Neural progenitor cell (in vitro differentiated cells): ENCODE measurements at regions not wholly inside any gene's neighbourhood (a gene's known extent, or its start where the extent isn't known, plus 50 kb on each side); places are given as distances from the start of the nearest gene placed in this dataset.

Experiments used
- DNase-seq: peaks from one replicate; pipeline ENCODE4 v3.0.0-alpha.2; 2016; ENCODE audit warnings: low spot score
- H2AFZ ChIP-seq: fragments of 200-600 bp; sonication (generic); replicated peaks from 2 replicates; pipeline ENCODE4 v1.6.1; 2016; ENCODE audit warnings: antibody characterized with exemption
- H3F3A ChIP-seq: fragments of 200-600 bp; sonication (generic); 2 replicates; pipeline ENCODE4 v1.6.1; 2016; ENCODE audit warnings: antibody characterized with exemption, low read depth
- H3K27ac ChIP-seq: fragments of 200-600 bp; sonication (generic); 2 replicates; pipeline ENCODE4 v1.5.1; 2016; ENCODE audit warnings: mild to moderate bottlenecking
- H3K27me3 ChIP-seq: fragments of 200-600 bp; sonication (generic); 2 replicates; pipeline ENCODE4 v1.6.1; 2016; ENCODE audit warnings: mild to moderate bottlenecking, moderate library complexity
- H3K36me3 ChIP-seq: fragments of 200-600 bp; sonication (generic); 2 replicates; pipeline ENCODE4 v1.5.1; 2016
- H3K4me1 ChIP-seq: fragments of 200-600 bp; sonication (generic); 2 replicates; pipeline ENCODE4 v1.6.1; 2016; ENCODE audit warnings: mixed run types
- H3K4me2 ChIP-seq: fragments of 200-600 bp; sonication (generic); 2 replicates; pipeline ENCODE4 v1.6.1; 2016
- H3K4me3 ChIP-seq: fragments of 200-600 bp; sonication (generic); 2 replicates; pipeline ENCODE4 v1.5.1; 2016
- H3K79me2 ChIP-seq: fragments of 200-600 bp; sonication (generic); 2 replicates; pipeline ENCODE4 v1.6.1; 2016; ENCODE audit warnings: low read depth
- H3K9ac ChIP-seq: fragments of 200-600 bp; sonication (generic); 2 replicates; pipeline ENCODE4 v1.6.1; 2016
- H3K9me3 ChIP-seq: fragments of 200-600 bp; sonication (generic); 2 replicates; pipeline ENCODE4 v1.5.1; 2016; ENCODE audit warnings: low read depth
- H4K20me1 ChIP-seq: fragments of 200-600 bp; sonication (generic); 2 replicates; pipeline ENCODE4 v1.6.1; 2016; ENCODE audit warnings: low read depth
- H3K27ac Mint-ChIP-seq: 3 replicates; pipeline ENCODE4 v1.8.0; 2021; ENCODE audit warnings: mixed read lengths
- H3K27me3 Mint-ChIP-seq: 2 replicates; pipeline ENCODE4 v1.8.0; 2022; ENCODE audit warnings: low read depth, mild to moderate bottlenecking, inconsistent platforms, moderate library complexity, mixed read lengths; ENCODE audit not compliant: insufficient read depth
- H3K36me3 Mint-ChIP-seq: 3 replicates; pipeline ENCODE4 v1.8.0; 2021; ENCODE audit warnings: mixed read lengths
- H3K4me1 Mint-ChIP-seq: 3 replicates; pipeline ENCODE4 v1.8.0; 2021; ENCODE audit warnings: mixed read lengths
- H3K4me3 Mint-ChIP-seq: 3 replicates; pipeline ENCODE4 v1.8.0; 2021; ENCODE audit warnings: mild to moderate bottlenecking, moderate library complexity, mixed read lengths
- H3K9me3 Mint-ChIP-seq: 3 replicates; pipeline ENCODE4 v1.8.0; 2020; ENCODE audit warnings: mixed read lengths
- EZH2 ChIP-seq: fragments of 200-600 bp; sonication (generic); IDR thresholded peaks from 2 replicates; pipeline ENCODE4 v1.6.1; 2017; ENCODE audit warnings: antibody characterized with exemption, mild to moderate bottlenecking, moderate library complexity
- EZH2phosphoT487 ChIP-seq: fragments of 200-600 bp; sonication (generic); IDR thresholded peaks from 2 replicates; pipeline ENCODE4 v1.6.1; 2017; ENCODE audit warnings: antibody characterized with exemption
- TF ChIP-seq, protein P1 (sequence below): fragments of 200-600 bp; sonication (generic); IDR thresholded peaks from 2 replicates; pipeline ENCODE4 v1.5.1; 2017; ENCODE audit warnings: antibody characterized with exemption, mild to moderate bottlenecking

DNA sequence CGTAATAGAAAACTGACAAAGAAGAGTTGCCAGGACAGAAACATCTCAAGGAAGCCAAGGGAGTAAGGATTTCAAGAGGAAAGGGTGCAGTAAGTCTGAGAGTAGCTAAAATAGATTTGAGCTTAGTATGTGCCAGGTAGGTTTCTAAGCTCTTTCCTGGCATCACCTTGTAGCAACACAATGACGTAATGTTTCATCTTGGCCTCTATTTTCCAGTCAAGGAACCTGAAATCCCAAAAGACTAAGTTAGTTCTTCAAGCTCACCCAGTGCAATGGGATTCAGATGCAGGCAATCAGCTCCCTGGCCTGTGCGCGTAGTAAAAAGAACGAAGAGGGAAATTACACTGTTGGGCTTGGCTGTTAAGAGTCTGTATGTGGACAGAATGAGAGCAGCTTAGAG lies 586.5 kb upstream of the TENM3 start:
- H3K79me2 ChIP-seq: no peaks in the 10 kb centered on the region
- H2AFZ ChIP-seq: no peak overlapping the region
- H3K36me3 ChIP-seq: no peaks in the 10 kb centered on the region
- no peak overlapping the region for H3K27ac ChIP-seq
- H3K9me3 Mint-ChIP-seq: no peaks in the 10 kb centered on the region
- no peaks in the 10 kb centered on the region for H3K4me1 ChIP-seq
- H3K36me3 Mint-ChIP-seq: no peaks in the 10 kb centered on the region
- no peak overlapping the region for H3K9ac ChIP-seq
- TF ChIP-seq EZH2 (no peak), EZH2phosphoT487 (no peak)
- TF ChIP-seq, protein P1, sequence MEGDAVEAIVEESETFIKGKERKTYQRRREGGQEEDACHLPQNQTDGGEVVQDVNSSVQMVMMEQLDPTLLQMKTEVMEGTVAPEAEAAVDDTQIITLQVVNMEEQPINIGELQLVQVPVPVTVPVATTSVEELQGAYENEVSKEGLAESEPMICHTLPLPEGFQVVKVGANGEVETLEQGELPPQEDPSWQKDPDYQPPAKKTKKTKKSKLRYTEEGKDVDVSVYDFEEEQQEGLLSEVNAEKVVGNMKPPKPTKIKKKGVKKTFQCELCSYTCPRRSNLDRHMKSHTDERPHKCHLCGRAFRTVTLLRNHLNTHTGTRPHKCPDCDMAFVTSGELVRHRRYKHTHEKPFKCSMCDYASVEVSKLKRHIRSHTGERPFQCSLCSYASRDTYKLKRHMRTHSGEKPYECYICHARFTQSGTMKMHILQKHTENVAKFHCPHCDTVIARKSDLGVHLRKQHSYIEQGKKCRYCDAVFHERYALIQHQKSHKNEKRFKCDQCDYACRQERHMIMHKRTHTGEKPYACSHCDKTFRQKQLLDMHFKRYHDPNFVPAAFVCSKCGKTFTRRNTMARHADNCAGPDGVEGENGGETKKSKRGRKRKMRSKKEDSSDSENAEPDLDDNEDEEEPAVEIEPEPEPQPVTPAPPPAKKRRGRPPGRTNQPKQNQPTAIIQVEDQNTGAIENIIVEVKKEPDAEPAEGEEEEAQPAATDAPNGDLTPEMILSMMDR: no peak
- H3K4me1 Mint-ChIP-seq: peaks cover 8% of the 10 kb centered on the region
- no peaks in the 10 kb centered on the region for H3K27me3 Mint-ChIP-seq
- H3F3A ChIP-seq: no peaks in the 10 kb centered on the region
- H3K4me3 ChIP-seq: no peak overlapping the region
- DNase-seq: no peak
- no peaks in the 10 kb centered on the region for H4K20me1 ChIP-seq
- no peak overlapping the region for H3K4me3 Mint-ChIP-seq
- no peaks in the 10 kb centered on the region for H3K9me3 ChIP-seq
- H3K27me3 ChIP-seq: no peaks in the 10 kb centered on the region
- H3K27ac Mint-ChIP-seq: no peak overlapping the region
- H3K4me2 ChIP-seq: no peak overlapping the region

DNA sequence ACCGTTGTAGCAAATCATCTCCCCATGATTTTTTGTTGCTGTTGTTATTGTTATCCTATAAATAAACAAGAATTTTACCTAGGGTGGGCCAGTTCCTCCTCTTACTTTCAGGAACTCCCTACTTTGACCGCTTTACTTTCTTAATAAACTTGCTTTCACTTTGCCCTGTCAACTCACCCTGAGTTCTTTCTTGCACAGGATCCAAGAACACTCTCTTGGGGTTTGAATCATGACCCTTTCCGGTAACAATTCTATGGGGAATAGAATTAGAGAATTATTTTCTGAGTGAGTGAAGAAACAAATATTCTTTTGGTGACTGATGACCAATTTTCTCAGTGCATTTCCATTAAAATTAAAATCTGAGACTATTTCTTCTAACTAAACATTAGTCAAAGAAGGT lies 584.0 kb upstream of the TENM3 start:
- no peak overlapping the region for H3K4me2 ChIP-seq
- H3K4me1 Mint-ChIP-seq: peaks cover 20% of the 10 kb centered on the region
- no peak for DNase-seq

DNA sequence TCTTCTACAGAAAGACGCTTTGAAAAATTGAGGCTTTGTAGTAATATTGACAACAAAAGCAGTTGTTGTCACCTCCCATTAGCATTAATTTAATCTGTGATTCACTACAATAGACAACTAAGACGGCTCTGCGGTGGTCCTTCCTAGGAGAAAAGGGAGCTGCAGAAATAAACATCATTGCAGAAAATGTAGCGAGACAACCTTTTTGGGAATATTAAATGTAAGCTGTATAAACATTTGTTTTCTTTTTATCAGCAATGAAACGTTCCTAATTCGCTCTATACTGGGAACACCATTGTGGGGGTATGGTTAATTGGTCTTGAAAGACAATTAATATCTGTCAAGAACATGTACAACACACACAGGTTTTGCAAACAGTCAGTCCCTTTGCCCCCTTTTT lies 583.3 kb upstream of the TENM3 start:
- Histone ChIP-seq H3K9ac (no peak overlapping the region), H3K79me2 (no peaks in the 10 kb centered on the region), H2AFZ (no peak overlapping the region), H3F3A (no peaks in the 10 kb centered on the region), H3K27me3 (no peaks in the 10 kb centered on the region), H3K4me1 (no peaks in the 10 kb centered on the region), H3K4me3 (no peak overlapping the region), H3K4me2 (no peak overlapping the region), H4K20me1 (no peaks in the 10 kb centered on the region), H3K27ac (no peak overlapping the region), H3K36me3 (no peaks in the 10 kb centered on the region), H3K9me3 (no peaks in the 10 kb centered on the region)
- DNase-seq: no peak
- H3K27ac Mint-ChIP-seq: no peak overlapping the region
- TF ChIP-seq EZH2phosphoT487: no peak
- TF ChIP-seq, protein P1: no peak
- TF ChIP-seq EZH2: no peak
- H3K4me1 Mint-ChIP-seq: peaks cover 19% of the 10 kb centered on the region
- no peak overlapping the region for H3K4me3 Mint-ChIP-seq
- no peaks in the 10 kb centered on the region for H3K9me3 Mint-ChIP-seq
- H3K36me3 Mint-ChIP-seq: no peaks in the 10 kb centered on the region
- H3K27me3 Mint-ChIP-seq: no peaks in the 10 kb centered on the region

More for the DNA sequence above, 584.0 kb upstream of the TENM3 start:
- Histone ChIP-seq H3K9me3 (no peaks in the 10 kb centered on the region), H3K79me2 (no peaks in the 10 kb centered on the region), H4K20me1 (no peaks in the 10 kb centered on the region), H2AFZ (no peak overlapping the region), H3F3A (no peaks in the 10 kb centered on the region), H3K36me3 (no peaks in the 10 kb centered on the region), H3K27me3 (no peaks in the 10 kb centered on the region), H3K4me3 (no peak overlapping the region), H3K4me1 (no peaks in the 10 kb centered on the region), H3K9ac (no peak overlapping the region), H3K27ac (no peak overlapping the region)
- H3K27ac Mint-ChIP-seq: no peak overlapping the region
- H3K27me3 Mint-ChIP-seq: no peaks in the 10 kb centered on the region
- no peaks in the 10 kb centered on the region for H3K36me3 Mint-ChIP-seq
- no peak for TF ChIP-seq EZH2phosphoT487
- TF ChIP-seq, protein P1: no peak
- TF ChIP-seq EZH2: no peak
- no peak overlapping the region for H3K4me3 Mint-ChIP-seq
- H3K9me3 Mint-ChIP-seq: no peaks in the 10 kb centered on the region

DNA sequence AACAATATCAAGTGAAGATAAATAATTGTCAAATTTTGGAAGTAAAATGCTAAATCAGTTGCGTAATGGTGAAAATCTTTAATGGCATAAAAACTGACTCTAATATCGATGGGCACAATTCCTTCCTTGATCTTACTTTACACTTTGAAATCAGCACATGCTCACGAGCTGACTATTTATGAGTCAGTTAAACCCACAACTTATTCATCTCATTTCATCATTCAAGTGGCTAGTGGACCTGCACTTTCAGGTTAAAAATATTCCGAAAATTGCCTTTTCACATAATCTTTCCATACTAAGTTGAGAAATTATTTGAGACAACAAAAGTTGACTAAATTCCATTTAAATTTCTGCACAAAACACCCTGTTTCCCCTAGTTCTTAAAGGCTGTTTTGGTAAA lies 582.1 kb upstream of the TENM3 start:
- no peak overlapping the region for H2AFZ ChIP-seq
- TF ChIP-seq EZH2: no peak
- TF ChIP-seq, protein P1: no peak
- no peak for TF ChIP-seq EZH2phosphoT487
- no peak overlapping the region for H3K27ac ChIP-seq
- H3K27me3 ChIP-seq: no peaks in the 10 kb centered on the region
- H3K4me1 Mint-ChIP-seq: peaks cover 16% of the 10 kb centered on the region
- no peaks in the 10 kb centered on the region for H3K9me3 Mint-ChIP-seq
- H3K79me2 ChIP-seq: no peaks in the 10 kb centered on the region
- no peak for DNase-seq
- no peaks in the 10 kb centered on the region for H3K36me3 Mint-ChIP-seq
- H3K9ac ChIP-seq: no peak overlapping the region
- H3K27me3 Mint-ChIP-seq: no peaks in the 10 kb centered on the region
- H4K20me1 ChIP-seq: no peaks in the 10 kb centered on the region
- H3K27ac Mint-ChIP-seq: no peak overlapping the region
- no peaks in the 10 kb centered on the region for H3K36me3 ChIP-seq
- H3K4me1 ChIP-seq: no peaks in the 10 kb centered on the region
- no peaks in the 10 kb centered on the region for H3F3A ChIP-seq
- H3K4me3 ChIP-seq: no peak overlapping the region
- H3K4me2 ChIP-seq: no peak overlapping the region
- no peaks in the 10 kb centered on the region for H3K9me3 ChIP-seq
- H3K4me3 Mint-ChIP-seq: no peak overlapping the region
